Spleen (tissue), 11 donors: ENCODE measurements at regions not wholly inside any gene's neighbourhood (a gene's known extent, or its start where the extent isn't known, plus 50 kb on each side); places are given as distances from the start of the nearest gene placed in this dataset.

Experiments used
- DNase-seq: peaks from one replicate; pipeline ENCODE4 v3.0.0-alpha.2; 2020
- H3K27ac ChIP-seq, 8 donors: fragments of 200-600 bp; sonication (generic) in 7 of 8; 1 replicate in 4 of 8; 2 replicates in 4 of 8; pipeline versions ENCODE4 v1.5.0 to v1.8.0; 2016 to 2021; ENCODE audit warnings: inconsistent platforms in 4 of 8, mild to moderate bottlenecking in 4 of 8, moderate library complexity in 1 of 8
- H3K27me3 ChIP-seq, 7 donors: fragments of 200-600 bp; sonication (generic) in 6 of 7; replicated peaks in 1 of 7; 1 replicate in 4 of 7; 2 replicates in 3 of 7; pipeline versions ENCODE4 v1.5.0 to v1.8.0; 2016 to 2021; ENCODE audit warnings: inconsistent platforms in 3 of 7, mild to moderate bottlenecking in 1 of 7
- H3K36me3 ChIP-seq, 6 donors: fragments of 200-600 bp; sonication (generic) in 5 of 6; 1 replicate in 4 of 6; 2 replicates in 2 of 6; pipeline versions ENCODE4 v1.5.0 to v1.8.0; 2016 to 2021; ENCODE audit warnings: inconsistent platforms in 2 of 6
- H3K4me1 ChIP-seq, 6 donors: fragments of 200-600 bp; sonication (generic) in 5 of 6; 1 replicate in 3 of 6; 2 replicates in 3 of 6; pipeline versions ENCODE4 v1.5.0 to v1.8.0; 2016 to 2021; ENCODE audit warnings: inconsistent platforms in 3 of 6
- H3K4me3 ChIP-seq, 8 donors: fragments of 200-600 bp; sonication (generic) in 7 of 8; 1 replicate in 4 of 8; 2 replicates in 4 of 8; pipeline versions ENCODE4 v1.5.0 to v1.8.0; 2016 to 2021; ENCODE audit warnings: inconsistent platforms in 4 of 8, mild to moderate bottlenecking in 4 of 8, moderate library complexity in 2 of 8
- H3K9me3 ChIP-seq, 8 donors: fragments of 200-600 bp; sonication (generic) in 7 of 8; 1 replicate in 4 of 8; 2 replicates in 4 of 8; pipeline versions ENCODE4 v1.5.0 to v1.8.0; 2016 to 2021; ENCODE audit warnings: inconsistent platforms in 4 of 8
- CTCF ChIP-seq, 11 experiments: fragments of 200-600 bp in 7 of 11; fragments of 450-650 bp in 4 of 11; sonication (generic) in 4 of 11; IDR thresholded peaks in 8 of 11; conservative IDR thresholded peaks in 3 of 11; 1 replicate in 7 of 11; 2 replicates in 4 of 11; pipeline versions ENCODE4 v1.4.0 to v1.8.0; 2016 to 2021; ENCODE audit warnings: antibody characterized with exemption in 11 of 11, inconsistent platforms in 4 of 11, mild to moderate bottlenecking in 1 of 11
- POLR2A ChIP-seq, 3 donors: fragments of 450-650 bp; IDR thresholded peaks; one replicate each; pipeline ENCODE4 v1.5.1; 2017; ENCODE audit warnings: antibody characterized with exemption in 3 of 3, mild to moderate bottlenecking in 1 of 3
- POLR2AphosphoS5 ChIP-seq, 3 donors: sonication (generic); formaldehyde crosslinking; IDR thresholded peaks; one replicate each; pipeline ENCODE4 v1.5.1; 2017; ENCODE audit warnings: antibody characterized with exemption in 3 of 3
- WGBS, 5 donors: extraction: QIAGEN DNeasy Blood & Tissue Kit in 3 of 5; methylation state at CpG; one replicate each; pipeline versions ENCODE4 v1.1.5 to v1.1.7; 2013 to 2018; 5-methylcytosine and 5-hydroxymethylcytosine counted together
- intact Hi-C: fragments of 100-400 bp; cut with DNase I; formaldehyde crosslinking; loops from one replicate; pipeline ENCODE4 v1.15.0; 2023; ENCODE audit warnings: low total_unique reads
- donor health status: healthy with polysubstance abuse.
- donor health status: DM: no; HTN: no; CAD: no; lungs with moderate emphysema.
- donor health status: DM: no; HTN: no; CAD: no.
- donor health status: Bipolar disorder and iron deficiency.
- donor health status: healthy.
- donor health status: DM: no; HTN: no; CAD: no.
- donor health status: DM: yes; HTN: yes; CAD: no.

GRCh38 chr3:82739390-82739789 is 977.9 kb upstream of the GBE1 start:
- H3K27me3 ChIP-seq: no peaks in the 10 kb centered on the region
- no peaks in the 10 kb centered on the region for H3K4me1 ChIP-seq
- no peak for DNase-seq
- peaks cover 0 to 4% (median 0%) of the 10 kb centered on the region in 8 donors for H3K9me3 ChIP-seq
- H3K4me3 ChIP-seq: no peak overlapping the region
- H3K36me3 ChIP-seq: no peaks in the 10 kb centered on the region
- no peak overlapping the region for H3K27ac ChIP-seq
- TF ChIP-seq POLR2AphosphoS5 (IDR thresholded peaks at IDR 0.05): no peak
- TF ChIP-seq POLR2A (IDR thresholded peaks at IDR 0.05): no peak
- TF ChIP-seq CTCF (IDR thresholded peaks at IDR 0.05 in 8 of 11, conservative IDR thresholded peaks at IDR 0.05 in 3 of 11): no peak
- intact Hi-C loops: no loop called here
- WGBS, 5 donors: 77 to 92% (median 82%) methylated on average over 1 of the region's 1 CpG

- H3K4me3 ChIP-seq: no peak overlapping the region
- H3K4me1 ChIP-seq: no peaks in the 10 kb centered on the region
- H3K9me3 ChIP-seq: peaks cover 0 to 3% (median 0%) of the 10 kb centered on the region in 8 donors
- intact Hi-C loops: no loop called here
- TF ChIP-seq POLR2A (IDR thresholded peaks at IDR 0.05): no peak
- no peak for TF ChIP-seq CTCF (IDR thresholded peaks at IDR 0.05 in 8 of 11, conservative IDR thresholded peaks at IDR 0.05 in 3 of 11)
- no peak for TF ChIP-seq POLR2AphosphoS5 (IDR thresholded peaks at IDR 0.05)
- no peaks in the 10 kb centered on the region for H3K27me3 ChIP-seq
- 48 to 62% (median 53%) methylated on average over 5 of the region's 5 CpGs for WGBS, 5 donors
- no peaks in the 10 kb centered on the region for H3K36me3 ChIP-seq
- DNase-seq: no peak
- no peak overlapping the region for H3K27ac ChIP-seq
These were observed 975.3 kb upstream of the GBE1 start for GRCh38 chr3:82736696-82737277.

- Histone ChIP-seq H3K36me3 (no peaks in the 10 kb centered on the region), H3K27ac (no peak overlapping the region), H3K9me3 (peaks cover 0 to 36% (median 13%) of the 10 kb centered on the region in 8 donors), H3K27me3 (no peaks in the 10 kb centered on the region), H3K4me3 (no peak overlapping the region), H3K4me1 (no peaks in the 10 kb centered on the region)
- 90 to 93% (median 92%) methylated on average over 33 to 53 of the region's 53 CpGs for WGBS, 5 donors
- DNase-seq: peak; percentile 65
- TF ChIP-seq POLR2A (IDR thresholded peaks at IDR 0.05) (no peak), POLR2AphosphoS5 (IDR thresholded peaks at IDR 0.05) (no peak), CTCF (IDR thresholded peaks at IDR 0.05 in 8 of 11, conservative IDR thresholded peaks at IDR 0.05 in 3 of 11) (no peak)
- intact Hi-C loops: no loop called here
These were observed 953.8 kb upstream of the GBE1 start for GRCh38 chr3:82715091-82715856.

GRCh38 chr3:82707035-82707434 is 945.6 kb upstream of the GBE1 start:
- WGBS, 5 donors: 69 to 88% (median 79%) methylated on average over 3 to 4 of the region's 4 CpGs
- intact Hi-C loops: no loop called here
- TF ChIP-seq POLR2AphosphoS5 (IDR thresholded peaks at IDR 0.05) (no peak), POLR2A (IDR thresholded peaks at IDR 0.05) (no peak), CTCF (IDR thresholded peaks at IDR 0.05 in 8 of 11, conservative IDR thresholded peaks at IDR 0.05 in 3 of 11) (no peak)
- no peaks in the 10 kb centered on the region for H3K4me1 ChIP-seq
- H3K9me3 ChIP-seq: peaks cover 0 to 20% (median 2%) of the 10 kb centered on the region in 8 donors
- no peak for DNase-seq
- H3K36me3 ChIP-seq: no peaks in the 10 kb centered on the region
- no peak overlapping the region for H3K4me3 ChIP-seq
- no peak overlapping the region for H3K27ac ChIP-seq
- H3K27me3 ChIP-seq: no peaks in the 10 kb centered on the region
